Left lung (tissue), 4 donors: ENCODE measurements at regions not wholly inside any gene's neighbourhood (a gene's known extent, or its start where the extent isn't known, plus 50 kb on each side); places are given as distances from the start of the nearest gene placed in this dataset.

Experiments used
- ATAC-seq: fragments of 200-7000 bp; cut with Tn5 transposase; one replicate; pipeline ENCODE4 v1.9.1; 2020; ENCODE audit warnings: moderate library complexity
- DNase-seq, 4 donors: peaks; one replicate each; pipeline ENCODE4 v3.0.0-alpha.2; 2013 to 2020
- H3K27ac ChIP-seq, 2 donors: fragments of 200-600 bp; sonication (generic) in 1 of 2; one replicate each; pipeline versions ENCODE4 v1.5.0 to v1.8.0; 2020 to 2021
- H3K27me3 ChIP-seq, 2 donors: fragments of 200-600 bp; sonication (generic) in 1 of 2; one replicate each; pipeline versions ENCODE4 v1.5.0 to v1.8.0; 2020 to 2021
- H3K36me3 ChIP-seq, 2 donors: fragments of 200-600 bp; sonication (generic) in 1 of 2; one replicate each; pipeline versions ENCODE4 v1.5.0 to v1.8.0; 2020 to 2021
- H3K4me1 ChIP-seq, 2 donors: fragments of 200-600 bp; one replicate each; pipeline ENCODE4 v1.8.0; 2021
- H3K4me3 ChIP-seq, 2 donors: fragments of 200-600 bp; sonication (generic) in 1 of 2; one replicate each; pipeline versions ENCODE4 v1.5.0 to v1.8.0; 2020 to 2021; ENCODE audit warnings: mild to moderate bottlenecking in 1 of 2
- H3K9me3 ChIP-seq, 2 donors: fragments of 200-600 bp; sonication (generic) in 1 of 2; one replicate each; pipeline versions ENCODE4 v1.5.0 to v1.8.0; 2020 to 2021
- CTCF ChIP-seq, 2 donors: fragments of 200-600 bp; sonication (generic) in 1 of 2; IDR thresholded peaks; one replicate each; pipeline versions ENCODE4 v1.5.0 to v1.8.0; 2021; ENCODE audit warnings: antibody characterized with exemption in 2 of 2
- intact Hi-C, 2 donors: fragments of 100-400 bp; cut with DNase I; formaldehyde crosslinking; loops; one replicate each; pipeline versions ENCODE4 v1.11.2 to v1.14.2; 2022
- donor health status: DM: no; HTN: yes; CAD: no.
- donor health status: DM: no; HTN: no; CAD: no.

GRCh38 chr7:114102131-114102530 is 183.3 kb upstream of the PPP1R3A start:
- no peak for TF ChIP-seq CTCF (IDR thresholded peaks at IDR 0.05)
- DNase-seq, result no peak
- H3K4me3 ChIP-seq, result no peak overlapping the region
- H3K9me3 ChIP-seq, result no peaks in the 10 kb centered on the region
- intact Hi-C loops, result no loop called here
- H3K36me3 ChIP-seq, result no peaks in the 10 kb centered on the region
- no peak overlapping the region for H3K27ac ChIP-seq
- no peaks in the 10 kb centered on the region for H3K27me3 ChIP-seq
- ATAC-seq, result no peak
- H3K4me1 ChIP-seq, result no peaks in the 10 kb centered on the region

DNA sequence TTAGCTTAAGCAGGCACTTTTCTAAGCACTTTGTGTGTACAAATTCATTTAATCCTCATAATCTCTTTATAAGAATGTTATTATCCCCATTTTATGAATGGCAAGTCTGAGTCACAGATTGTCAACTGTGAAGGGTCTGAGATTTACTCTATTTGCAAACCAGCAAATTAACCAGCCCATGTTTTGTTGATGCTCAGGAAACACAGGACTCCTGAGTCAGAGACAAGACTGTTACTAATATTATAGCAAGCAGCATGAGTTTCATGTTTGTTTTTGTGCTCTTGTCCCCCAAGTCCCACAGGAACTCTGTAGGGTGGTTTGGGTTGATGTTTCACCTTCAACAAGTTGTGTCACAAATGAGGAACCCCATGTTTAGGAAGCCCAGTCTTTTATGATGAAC is 182.0 kb upstream of the PPP1R3A start:
- Histone ChIP-seq H3K9me3 (no peaks in the 10 kb centered on the region), H3K36me3 (no peaks in the 10 kb centered on the region), H3K27me3 (no peaks in the 10 kb centered on the region), H3K4me1 (no peaks in the 10 kb centered on the region), H3K27ac (no peak overlapping the region), H3K4me3 (no peak overlapping the region)
- TF ChIP-seq CTCF (IDR thresholded peaks at IDR 0.05), result no peak
- DNase-seq, result no peak
- ATAC-seq, result no peak
- intact Hi-C loops, result no loop called here

GRCh38 chr7:114099337-114099736 is 180.5 kb upstream of the PPP1R3A start:
- DNase-seq, result no peak
- Histone ChIP-seq H3K4me1 (no peaks in the 10 kb centered on the region), H3K27me3 (no peaks in the 10 kb centered on the region), H3K36me3 (no peaks in the 10 kb centered on the region), H3K27ac (no peak overlapping the region), H3K4me3 (no peak overlapping the region), H3K9me3 (no peaks in the 10 kb centered on the region)
- no peak for TF ChIP-seq CTCF (IDR thresholded peaks at IDR 0.05)
- intact Hi-C loops, result no loop called here
- no peak for ATAC-seq

DNA sequence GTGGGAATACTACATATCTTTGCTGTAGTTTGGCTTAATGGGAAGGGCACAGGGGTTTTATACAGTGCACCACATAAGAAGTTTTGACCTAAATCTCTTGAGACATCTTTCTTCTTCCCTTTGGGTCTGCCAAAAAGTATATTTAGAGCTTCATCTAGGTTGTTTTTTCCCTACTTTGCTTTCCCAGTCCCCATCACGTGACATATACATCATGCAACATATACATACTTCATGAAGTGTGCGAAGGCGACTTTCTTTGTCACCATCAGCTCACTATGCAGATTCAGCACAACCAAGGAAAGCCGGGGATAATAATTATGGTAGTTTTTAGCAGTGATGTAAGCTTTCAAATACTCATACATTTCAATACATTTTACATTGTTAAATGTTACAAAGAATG is 177.1 kb upstream of the PPP1R3A start:
- no peaks in the 10 kb centered on the region for H3K36me3 ChIP-seq
- no peak overlapping the region for H3K27ac ChIP-seq
- DNase-seq (no peak), ATAC-seq (no peak)
- H3K9me3 ChIP-seq, result no peaks in the 10 kb centered on the region
- TF ChIP-seq CTCF (IDR thresholded peaks at IDR 0.05), result no peak
- H3K27me3 ChIP-seq, result peaks cover 0 to 19% of the 10 kb centered on the region in 2 donors
- H3K4me1 ChIP-seq, result no peaks in the 10 kb centered on the region
- H3K4me3 ChIP-seq, result no peak overlapping the region
- intact Hi-C loops, result no loop called here

DNA sequence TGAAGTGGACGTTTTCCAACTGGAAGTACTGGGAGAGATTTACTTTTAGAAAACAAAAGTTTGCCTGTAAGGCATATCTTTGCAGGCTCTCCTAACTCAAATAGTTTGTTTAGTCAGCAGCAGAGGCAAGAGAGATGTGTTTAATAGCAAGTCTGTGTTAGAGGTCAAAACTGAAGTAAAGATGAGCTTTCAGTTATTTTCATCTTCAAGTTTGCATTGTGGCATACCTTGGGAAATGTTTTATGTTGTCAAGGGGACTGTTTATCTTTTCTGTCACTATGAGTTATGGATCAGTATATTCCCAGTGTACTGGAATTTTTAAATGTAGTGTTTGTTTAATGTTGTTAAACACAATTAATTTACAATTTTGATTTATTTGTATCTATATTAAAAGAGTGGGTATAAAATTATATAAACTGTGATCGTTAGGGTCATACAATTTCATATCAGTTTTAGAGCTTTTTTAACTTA is 169.7 kb upstream of the PPP1R3A start:
- H3K4me1 ChIP-seq, result peaks cover 0 to 31% of the 10 kb centered on the region in 2 donors
- DNase-seq (peak in 1 of 4 donors; percentile 20), ATAC-seq (no peak)
- intact Hi-C loops, result no loop called here
- no peaks in the 10 kb centered on the region for H3K36me3 ChIP-seq
- no peaks in the 10 kb centered on the region for H3K9me3 ChIP-seq
- peaks cover 16 to 87% of the 10 kb centered on the region in 2 donors for H3K27me3 ChIP-seq
- H3K27ac ChIP-seq, result peak overlapping the region in 1 of 2 donors; percentile 8
- H3K4me3 ChIP-seq, result peak overlapping the region in 1 of 2 donors; percentile 51
- no peak for TF ChIP-seq CTCF (IDR thresholded peaks at IDR 0.05)
